ENCODE measurements at regions not wholly inside any gene's neighbourhood (a gene's known extent, or its start where the extent isn't known, plus 50 kb on each side); places are given as distances from the start of the nearest gene placed in this dataset.

GRCh38 chr2:193538061-193538460 is 1343.3 kb upstream of the TMEFF2 start:
- no peak for TF ChIP-seq TCF12 (IDR thresholded peaks at IDR 0.05; ENCODE audit: low read depth)
- TF ChIP-seq RAD21 (IDR thresholded peaks at IDR 0.05; ENCODE audit: low read depth): no peak
- no peak for TF ChIP-seq EP300 (IDR thresholded peaks at IDR 0.05; ENCODE audit: borderline replicate concordance)
- no peak for TF ChIP-seq TAF1 (IDR thresholded peaks at IDR 0.05; ENCODE audit: low read depth)
- no peak for TF ChIP-seq MAX (IDR thresholded peaks at IDR 0.05)
- no peak for TF ChIP-seq EGR1 (IDR thresholded peaks at IDR 0.05)
